ENCODE measurements at regions not wholly inside any gene's neighbourhood (a gene's known extent, or its start where the extent isn't known, plus 50 kb on each side); places are given as distances from the start of the nearest gene placed in this dataset.

GRCh38 chr3:105923140-105923539, 54.3 kb upstream of the CBLB start:
- DNase-seq (ENCODE audit: low read depth) = no peak

DNA sequence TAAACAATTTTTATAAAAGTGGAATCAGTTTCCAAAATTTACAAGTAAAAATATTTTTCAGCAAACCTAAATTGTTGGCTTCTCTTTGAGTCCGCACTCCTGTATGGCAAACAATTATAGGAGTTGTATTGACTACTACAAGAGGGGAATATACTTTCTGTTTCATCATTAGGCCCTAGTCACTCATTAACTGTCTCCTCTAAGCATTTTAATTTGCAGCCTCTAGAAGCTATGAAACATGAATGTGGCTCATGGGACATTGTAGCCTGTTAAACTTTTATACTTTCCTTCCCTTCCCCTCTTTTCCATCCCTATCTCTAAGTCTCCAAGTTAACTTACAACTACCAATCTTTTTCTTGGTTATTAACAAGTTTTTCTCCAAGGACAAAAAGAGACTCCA, 58.9 kb upstream of the CBLB start:
- DNase-seq (ENCODE audit: low read depth) = no peak

DNA sequence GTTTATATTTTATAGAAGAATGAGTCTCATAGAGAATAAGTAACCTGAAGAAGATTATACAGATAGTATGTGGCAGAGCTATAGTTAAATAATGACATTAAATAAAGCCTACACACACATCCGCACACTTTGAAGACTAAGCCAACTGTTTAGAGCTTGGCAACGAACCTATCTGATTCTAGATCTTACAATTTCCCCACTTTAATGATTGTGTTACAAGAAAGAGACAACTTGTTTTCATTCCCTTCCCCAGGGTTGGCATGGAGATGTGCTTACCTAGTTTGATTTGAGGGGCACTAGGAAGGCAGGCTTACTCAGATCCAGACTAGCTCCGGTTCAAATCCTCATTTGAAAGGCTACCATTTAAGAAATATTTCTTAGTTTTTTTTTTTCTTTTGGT, 61.9 kb upstream of the CBLB start:
- DNase-seq (ENCODE audit: low read depth) = no peak

GRCh38 chr3:105931500-105931899, 62.7 kb upstream of the CBLB start:
- DNase-seq (ENCODE audit: low read depth) = no peak

DNA sequence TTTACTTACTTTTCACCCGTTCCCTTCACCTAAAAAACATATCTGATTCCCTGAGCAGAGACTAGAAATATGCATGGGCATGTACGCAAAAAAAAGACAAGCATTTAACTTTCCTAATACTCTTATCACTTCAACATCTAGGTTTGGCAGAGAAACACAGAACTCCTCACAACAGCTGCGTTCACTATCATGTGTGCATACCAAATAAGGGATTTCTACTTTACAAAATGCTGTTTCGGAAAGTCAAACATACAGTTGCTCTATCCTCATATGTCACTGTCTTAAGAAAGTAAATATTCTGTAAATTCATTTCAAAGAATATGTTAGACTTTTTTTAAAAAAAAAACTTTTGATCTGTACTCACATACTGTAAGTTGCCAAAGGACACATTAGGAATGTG, 65.1 kb upstream of the CBLB start:
- no peak for DNase-seq (ENCODE audit: low read depth)

DNA sequence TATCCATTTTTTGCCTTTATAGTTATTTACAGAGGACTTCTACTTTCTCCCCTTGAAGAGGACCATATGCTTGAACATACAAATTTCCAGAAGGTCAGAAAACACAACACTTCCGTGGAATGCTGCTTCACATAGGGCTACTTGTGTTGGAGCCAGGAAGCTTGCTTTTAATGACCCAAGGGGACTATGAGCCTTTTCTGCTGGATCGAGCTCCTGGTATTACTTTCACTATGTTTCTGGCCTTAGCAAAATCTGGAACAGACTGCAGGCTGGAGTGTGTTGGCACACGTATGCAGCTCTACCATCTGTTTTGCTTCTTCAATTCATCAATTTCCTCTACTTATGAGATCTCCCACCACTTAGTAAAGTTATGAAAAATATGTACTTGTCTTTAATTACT, 69.3 kb upstream of the CBLB start:
- peak; percentile 42 for DNase-seq (ENCODE audit: low read depth)

DNA sequence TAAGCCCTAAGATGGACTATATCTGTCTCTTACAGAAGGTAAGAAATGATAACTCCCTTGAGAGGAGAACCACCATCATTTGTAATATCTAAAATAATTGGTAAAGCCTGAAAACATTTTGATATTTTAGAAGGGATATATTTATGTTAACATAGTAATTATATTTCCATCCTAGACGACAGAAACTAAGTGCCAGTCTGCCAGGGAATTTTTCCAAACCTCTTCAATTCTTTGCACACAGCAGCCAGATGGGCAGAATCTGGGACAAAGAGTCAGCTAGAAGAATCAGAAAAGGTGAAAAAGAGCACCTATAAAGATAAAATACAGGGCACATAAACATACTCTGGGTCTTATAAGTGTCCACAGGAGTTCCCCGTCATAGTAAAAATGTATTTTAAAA, 70.0 kb upstream of the CBLB start:
- DNase-seq (ENCODE audit: low read depth) = no peak

DNA sequence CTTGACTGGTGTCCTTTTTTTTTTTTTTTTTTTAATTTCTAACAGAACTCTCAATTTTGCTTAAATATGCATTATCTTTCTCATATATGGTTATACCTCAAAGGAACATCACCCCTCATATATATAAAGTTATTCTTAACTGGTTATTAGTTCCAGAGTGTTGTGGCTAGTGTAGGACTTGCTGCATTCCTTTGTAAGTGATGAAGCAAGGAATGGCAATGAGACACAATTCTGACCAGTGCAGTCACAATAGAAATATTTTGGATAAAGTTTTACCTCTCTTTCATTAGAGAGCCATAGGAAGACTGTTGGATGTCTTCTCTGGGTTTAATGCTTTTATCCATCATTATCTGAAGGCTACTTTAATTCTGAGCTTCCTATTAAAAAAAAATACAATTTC, 75.5 kb upstream of the CBLB start:
- peak; percentile 75 for DNase-seq (ENCODE audit: low read depth)

- DNase-seq (ENCODE audit: low read depth) = peak; percentile 92
Observed at GRCh38 chr3:105944721-105945120, 75.9 kb upstream of the CBLB start.

DNA sequence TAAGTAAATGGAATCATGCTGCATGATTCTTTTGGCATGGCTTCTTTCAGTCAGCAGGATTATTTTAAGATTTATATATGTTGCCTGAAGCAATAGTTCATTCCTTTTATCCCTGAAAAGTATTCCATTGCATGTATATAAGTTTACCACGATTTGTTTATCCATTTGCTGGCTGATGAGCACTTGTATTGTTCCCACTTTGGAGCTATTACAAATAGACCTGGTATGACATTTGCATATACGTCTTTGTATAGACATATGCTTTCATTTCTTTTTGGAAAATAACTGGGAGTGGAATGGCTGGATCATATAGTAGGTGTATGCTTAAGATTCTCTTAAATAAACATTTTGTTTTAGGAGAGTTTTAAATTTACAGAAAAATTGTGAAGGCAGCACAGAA, 79.3 kb upstream of the CBLB start:
- peak; percentile 62 for DNase-seq (ENCODE audit: low read depth)

DNA sequence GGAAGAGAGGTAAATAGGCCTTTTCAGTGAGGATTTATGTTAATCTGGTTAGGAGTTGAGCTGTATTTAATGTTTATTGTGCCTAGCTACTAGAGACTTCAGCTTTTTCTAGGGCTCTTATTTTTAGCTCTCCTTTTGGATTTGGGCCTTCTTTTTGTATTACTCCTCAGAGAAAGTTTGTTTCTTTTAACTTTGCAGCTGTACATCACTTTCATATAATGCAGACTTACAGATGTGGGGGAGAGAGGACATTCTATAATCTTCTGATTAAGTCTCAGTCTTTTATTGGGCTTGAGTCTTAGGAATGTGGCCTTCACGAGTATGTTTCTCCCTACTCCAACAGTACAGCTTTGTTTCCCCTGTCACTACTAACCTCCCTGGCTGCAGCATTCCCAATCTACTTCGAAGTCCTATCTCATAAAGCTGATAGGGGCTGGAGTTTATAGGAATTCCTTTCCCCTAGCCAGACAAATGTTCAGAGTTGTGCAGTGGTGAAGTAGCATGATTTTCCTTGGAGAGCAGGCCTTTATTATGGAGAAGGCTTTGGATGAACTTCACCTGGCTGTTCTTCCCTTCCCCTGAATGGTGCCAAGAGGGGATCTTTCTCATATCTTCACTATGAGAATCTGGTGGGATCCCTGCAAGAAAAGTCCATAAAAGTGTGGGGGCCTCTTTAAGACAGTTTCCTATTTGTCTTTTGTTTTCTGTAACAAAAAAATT, 82.2 kb upstream of the CBLB start:
- DNase-seq (ENCODE audit: low read depth) = no peak

DNA sequence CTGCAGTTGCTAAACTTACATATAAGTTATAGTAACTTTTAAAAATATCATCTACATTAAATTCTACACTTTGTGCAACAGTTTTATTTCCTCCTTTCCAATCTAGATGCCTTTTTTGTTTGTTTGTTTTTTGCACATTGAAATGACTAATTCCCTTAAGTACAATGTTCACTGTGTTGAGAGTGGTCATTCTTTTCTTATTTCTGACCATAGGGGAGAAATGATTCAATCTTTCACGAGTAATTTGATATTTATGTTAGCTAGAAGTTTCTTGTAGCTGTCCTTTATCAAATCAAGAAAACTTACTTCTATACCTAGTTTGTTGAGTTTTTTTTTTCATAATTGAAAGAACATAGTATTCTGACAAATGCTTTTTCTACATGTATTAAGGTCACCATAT, 85.0 kb upstream of the CBLB start:
- peak; percentile 40 for DNase-seq (ENCODE audit: low read depth)

GRCh38 chr3:105956306-105956705, 87.5 kb upstream of the CBLB start:
- peak; percentile 63 for DNase-seq (ENCODE audit: low read depth)

DNA sequence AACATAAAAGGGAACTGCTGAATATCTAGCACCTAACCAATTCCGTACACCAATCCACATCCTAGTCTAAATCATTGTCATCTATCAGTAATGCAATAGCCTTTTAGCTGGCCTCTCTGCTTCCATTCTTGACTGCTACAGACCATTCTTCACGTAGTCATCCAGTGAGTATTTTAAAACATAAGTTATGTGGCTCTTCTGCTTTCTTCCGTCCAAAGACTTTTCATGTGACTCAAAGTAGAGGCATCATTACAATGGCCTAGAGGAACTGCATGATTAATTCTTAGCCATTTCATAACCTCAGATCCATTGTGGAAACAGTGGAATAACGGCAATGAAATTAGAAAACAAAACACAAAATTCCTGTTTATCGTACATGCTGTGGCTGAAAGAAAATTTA, 88.9 kb upstream of the CBLB start:
- peak; percentile 92 for DNase-seq (ENCODE audit: low read depth)

- peak; percentile 21 for DNase-seq (ENCODE audit: low read depth)
Observed at GRCh38 chr3:105958237-105959000, 89.6 kb upstream of the CBLB start.

DNA sequence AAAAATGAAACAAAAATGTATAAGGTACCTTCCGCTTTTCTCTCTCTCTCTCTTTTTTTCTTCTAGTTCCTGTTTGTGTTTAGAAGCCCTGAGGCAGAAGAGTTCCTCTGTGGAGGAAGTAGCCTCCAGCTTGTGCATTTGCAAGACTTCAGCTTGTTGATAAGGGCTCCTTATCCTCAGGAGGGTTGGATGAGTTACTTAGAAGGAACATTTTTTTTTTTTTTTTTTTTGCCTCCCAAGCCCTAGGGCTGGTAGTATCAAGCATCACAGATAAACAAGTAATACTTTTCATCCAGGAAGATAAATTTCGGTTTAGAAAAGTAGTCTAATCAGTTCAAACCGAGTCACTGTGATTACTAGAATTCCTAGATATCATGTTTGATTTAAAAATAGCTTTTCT, 91.0 kb upstream of the CBLB start:
- no peak for DNase-seq (ENCODE audit: low read depth)

- no peak for DNase-seq (ENCODE audit: low read depth)
Observed at GRCh38 chr3:105960381-105960780, 91.6 kb upstream of the CBLB start.

- DNase-seq (ENCODE audit: low read depth) = no peak
Observed at GRCh38 chr3:105963161-105963560, 94.3 kb upstream of the CBLB start.

DNA sequence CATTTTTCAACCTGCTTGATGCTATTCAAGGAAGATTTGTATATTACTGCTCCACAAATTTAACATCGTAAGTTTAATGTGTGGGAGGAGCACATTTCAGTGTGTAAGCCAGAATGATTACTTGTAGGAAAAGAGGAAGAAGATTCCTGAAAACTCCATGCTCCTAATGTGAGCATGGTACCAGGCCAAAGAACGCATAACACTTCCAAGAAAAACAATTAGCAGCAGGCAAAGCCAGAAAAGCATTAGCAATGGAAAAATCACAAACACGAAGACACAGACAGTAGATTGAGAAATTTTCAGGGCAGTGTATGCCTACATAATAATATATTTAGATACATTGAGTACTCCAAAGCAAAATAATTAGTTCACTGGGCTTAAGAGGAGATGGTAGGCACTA, 96.6 kb upstream of the CBLB start:
- DNase-seq (ENCODE audit: low read depth) = no peak

DNA sequence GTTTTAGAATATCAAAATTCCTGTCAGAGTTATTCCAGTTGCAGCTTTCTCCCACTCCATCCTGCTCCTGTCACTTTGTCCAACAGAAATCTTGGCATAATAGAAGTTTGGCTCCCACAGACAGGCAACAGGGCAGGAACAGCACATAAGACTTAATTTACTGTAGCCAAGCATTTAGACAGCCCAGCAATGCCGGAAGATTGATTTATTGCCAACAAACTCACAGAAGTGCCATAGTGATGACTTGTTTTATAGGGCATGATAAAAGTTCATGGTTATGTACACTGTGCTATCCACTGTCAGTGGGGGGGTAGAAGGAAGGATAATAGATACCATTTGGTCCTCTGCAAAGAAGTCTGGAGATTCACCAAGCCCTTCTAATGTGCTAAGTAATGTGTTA, 98.3 kb upstream of the CBLB start:
- DNase-seq (ENCODE audit: low read depth) = peak; percentile 22

GRCh38 chr3:105970283-105970682, 101.5 kb upstream of the CBLB start:
- DNase-seq (ENCODE audit: low read depth) = no peak

GRCh38 chr3:105972069-105972468, 103.3 kb upstream of the CBLB start:
- DNase-seq (ENCODE audit: low read depth) = no peak

- no peak for DNase-seq (ENCODE audit: low read depth)
Observed at GRCh38 chr3:105974381-105974780, 105.6 kb upstream of the CBLB start.

- DNase-seq (ENCODE audit: low read depth) = no peak
Observed at GRCh38 chr3:105976196-105976595, 107.4 kb upstream of the CBLB start.

Data from ELR (cell line).